Hepatocyte (in vitro differentiated cells): ENCODE measurements at regions not wholly inside any gene's neighbourhood (a gene's known extent, or its start where the extent isn't known, plus 50 kb on each side); places are given as distances from the start of the nearest gene placed in this dataset.

Source experiments
- CTCF ChIP-seq: fragments of 200-600 bp; sonication (generic); IDR thresholded peaks from 2 replicates; pipeline ENCODE4 v1.5.1; 2016; ENCODE audit warnings: antibody characterized with exemption, mild to moderate bottlenecking; ENCODE audit not compliant: poor library complexity
- EZH2 ChIP-seq: fragments of 200-600 bp; sonication (generic); IDR thresholded peaks from 2 replicates; pipeline ENCODE4 v1.6.1; 2016; ENCODE audit warnings: antibody characterized with exemption, mild to moderate bottlenecking, borderline replicate concordance
- EZH2phosphoT487 ChIP-seq: fragments of 200-600 bp; sonication (generic); IDR thresholded peaks from one replicate; pipeline ENCODE4 v1.6.1; 2018; ENCODE audit warnings: antibody characterized with exemption, mild to moderate bottlenecking, low read depth, moderate library complexity; ENCODE audit not compliant: unreplicated experiment, severe bottlenecking

DNA sequence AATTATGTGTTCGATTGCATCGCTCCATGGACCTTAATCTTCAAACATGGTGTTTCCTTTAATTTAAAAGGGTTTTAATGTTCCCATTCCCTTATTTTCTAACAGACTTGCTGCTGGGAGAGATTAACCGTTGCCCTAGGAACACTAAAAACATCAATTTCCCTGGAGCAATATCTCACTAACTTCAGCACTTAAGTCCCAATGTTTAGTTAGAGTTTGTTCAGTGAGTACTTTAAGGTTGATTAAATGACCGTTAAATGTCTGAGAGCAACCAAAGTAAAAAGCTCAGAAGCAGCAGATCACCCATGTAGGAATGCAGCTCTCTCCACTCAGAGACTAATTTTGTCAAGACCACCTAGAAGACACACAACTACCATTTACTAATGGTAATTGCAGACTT is 111.2 kb upstream of the PDE5A start:
- no peak for TF ChIP-seq CTCF
- TF ChIP-seq EZH2: no peak
- no peak for TF ChIP-seq EZH2phosphoT487
